ENCODE measurements at regions not wholly inside any gene's neighbourhood (a gene's known extent, or its start where the extent isn't known, plus 50 kb on each side); places are given as distances from the start of the nearest gene placed in this dataset.

DNA sequence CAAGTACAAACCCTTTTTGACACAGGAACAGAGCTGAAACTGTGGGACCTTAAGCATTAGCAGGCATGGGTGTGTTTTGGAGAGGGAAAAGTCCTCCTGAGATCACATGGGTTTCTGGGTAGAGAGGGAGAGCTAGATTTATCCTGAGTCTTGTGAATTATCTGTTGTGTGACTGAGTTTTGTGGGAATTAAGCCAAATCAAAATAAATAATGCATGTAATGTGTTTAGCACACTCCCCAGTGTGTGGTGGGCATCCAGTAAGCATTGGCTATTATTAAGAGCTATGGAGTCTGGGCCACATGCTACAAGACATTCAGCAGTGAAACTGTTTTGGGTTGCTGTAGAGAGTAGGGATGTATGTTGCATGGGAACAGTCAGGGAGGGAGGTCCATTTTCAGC, 75.3 kb upstream of the JAG1 start:
- TF ChIP-seq, protein P1, sequence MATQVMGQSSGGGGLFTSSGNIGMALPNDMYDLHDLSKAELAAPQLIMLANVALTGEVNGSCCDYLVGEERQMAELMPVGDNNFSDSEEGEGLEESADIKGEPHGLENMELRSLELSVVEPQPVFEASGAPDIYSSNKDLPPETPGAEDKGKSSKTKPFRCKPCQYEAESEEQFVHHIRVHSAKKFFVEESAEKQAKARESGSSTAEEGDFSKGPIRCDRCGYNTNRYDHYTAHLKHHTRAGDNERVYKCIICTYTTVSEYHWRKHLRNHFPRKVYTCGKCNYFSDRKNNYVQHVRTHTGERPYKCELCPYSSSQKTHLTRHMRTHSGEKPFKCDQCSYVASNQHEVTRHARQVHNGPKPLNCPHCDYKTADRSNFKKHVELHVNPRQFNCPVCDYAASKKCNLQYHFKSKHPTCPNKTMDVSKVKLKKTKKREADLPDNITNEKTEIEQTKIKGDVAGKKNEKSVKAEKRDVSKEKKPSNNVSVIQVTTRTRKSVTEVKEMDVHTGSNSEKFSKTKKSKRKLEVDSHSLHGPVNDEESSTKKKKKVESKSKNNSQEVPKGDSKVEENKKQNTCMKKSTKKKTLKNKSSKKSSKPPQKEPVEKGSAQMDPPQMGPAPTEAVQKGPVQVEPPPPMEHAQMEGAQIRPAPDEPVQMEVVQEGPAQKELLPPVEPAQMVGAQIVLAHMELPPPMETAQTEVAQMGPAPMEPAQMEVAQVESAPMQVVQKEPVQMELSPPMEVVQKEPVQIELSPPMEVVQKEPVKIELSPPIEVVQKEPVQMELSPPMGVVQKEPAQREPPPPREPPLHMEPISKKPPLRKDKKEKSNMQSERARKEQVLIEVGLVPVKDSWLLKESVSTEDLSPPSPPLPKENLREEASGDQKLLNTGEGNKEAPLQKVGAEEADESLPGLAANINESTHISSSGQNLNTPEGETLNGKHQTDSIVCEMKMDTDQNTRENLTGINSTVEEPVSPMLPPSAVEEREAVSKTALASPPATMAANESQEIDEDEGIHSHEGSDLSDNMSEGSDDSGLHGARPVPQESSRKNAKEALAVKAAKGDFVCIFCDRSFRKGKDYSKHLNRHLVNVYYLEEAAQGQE (IDR thresholded peaks at IDR 0.05; ENCODE audit: low read depth), result no peak
- TF ChIP-seq, protein P2, sequence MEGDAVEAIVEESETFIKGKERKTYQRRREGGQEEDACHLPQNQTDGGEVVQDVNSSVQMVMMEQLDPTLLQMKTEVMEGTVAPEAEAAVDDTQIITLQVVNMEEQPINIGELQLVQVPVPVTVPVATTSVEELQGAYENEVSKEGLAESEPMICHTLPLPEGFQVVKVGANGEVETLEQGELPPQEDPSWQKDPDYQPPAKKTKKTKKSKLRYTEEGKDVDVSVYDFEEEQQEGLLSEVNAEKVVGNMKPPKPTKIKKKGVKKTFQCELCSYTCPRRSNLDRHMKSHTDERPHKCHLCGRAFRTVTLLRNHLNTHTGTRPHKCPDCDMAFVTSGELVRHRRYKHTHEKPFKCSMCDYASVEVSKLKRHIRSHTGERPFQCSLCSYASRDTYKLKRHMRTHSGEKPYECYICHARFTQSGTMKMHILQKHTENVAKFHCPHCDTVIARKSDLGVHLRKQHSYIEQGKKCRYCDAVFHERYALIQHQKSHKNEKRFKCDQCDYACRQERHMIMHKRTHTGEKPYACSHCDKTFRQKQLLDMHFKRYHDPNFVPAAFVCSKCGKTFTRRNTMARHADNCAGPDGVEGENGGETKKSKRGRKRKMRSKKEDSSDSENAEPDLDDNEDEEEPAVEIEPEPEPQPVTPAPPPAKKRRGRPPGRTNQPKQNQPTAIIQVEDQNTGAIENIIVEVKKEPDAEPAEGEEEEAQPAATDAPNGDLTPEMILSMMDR (IDR thresholded peaks at IDR 0.05 in 2 of 3, conservative IDR thresholded peaks at IDR 0.05 in 1 of 3; ENCODE audit: borderline replicate concordance in 1 of 3, insufficient read depth in 1 of 3, low read depth in 2 of 3, low read length in 2 of 3), result no peak
- TF ChIP-seq EZH2phosphoT487 (IDR thresholded peaks at IDR 0.05; ENCODE audit: borderline replicate concordance) (no peak), POLR2A (IDR thresholded peaks at IDR 0.05; ENCODE audit: borderline replicate concordance, extremely low read depth, insufficient read depth, insufficient read length) (no peak), SP1 (IDR thresholded peaks at IDR 0.05; ENCODE audit: low read depth) (no peak)
- TF ChIP-seq, protein P3, sequence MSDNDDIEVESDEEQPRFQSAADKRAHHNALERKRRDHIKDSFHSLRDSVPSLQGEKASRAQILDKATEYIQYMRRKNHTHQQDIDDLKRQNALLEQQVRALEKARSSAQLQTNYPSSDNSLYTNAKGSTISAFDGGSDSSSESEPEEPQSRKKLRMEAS (IDR thresholded peaks at IDR 0.05), result no peak
